ENCODE measurements at regions not wholly inside any gene's neighbourhood (a gene's known extent, or its start where the extent isn't known, plus 50 kb on each side); places are given as distances from the start of the nearest gene placed in this dataset.

GRCh38 chr14:97414718-97415098 lies 617.5 kb downstream of the VRK1 start:
- DNase-seq, result no peak
- no peak for TF ChIP-seq CTCF (IDR thresholded peaks at IDR 0.05; ENCODE audit: low read depth, low read length)
- Histone ChIP-seq H3K27ac (no peak overlapping the region), H3K4me3 (ENCODE audit: low read depth, low read length) (no peak overlapping the region), H3K9me3 (ENCODE audit: severe bottlenecking) (no peaks in the 10 kb centered on the region), H3K36me3 (no peaks in the 10 kb centered on the region), H3K27me3 (ENCODE audit: insufficient read depth, low read depth, severe bottlenecking) (peaks cover 83% of the 10 kb centered on the region)

GRCh38 chr14:97415907-97416306 lies 618.7 kb downstream of the VRK1 start:
- Histone ChIP-seq H3K9me3 (ENCODE audit: severe bottlenecking) (no peaks in the 10 kb centered on the region), H3K4me3 (ENCODE audit: low read depth, low read length) (no peak overlapping the region), H3K27me3 (ENCODE audit: insufficient read depth, low read depth, severe bottlenecking) (peaks cover 76% of the 10 kb centered on the region), H3K36me3 (no peaks in the 10 kb centered on the region), H3K27ac (no peak overlapping the region)
- DNase-seq, result no peak
- no peak for TF ChIP-seq CTCF (IDR thresholded peaks at IDR 0.05; ENCODE audit: low read depth, low read length)

GRCh38 chr14:97416550-97416949 lies 619.4 kb downstream of the VRK1 start:
- no peak for DNase-seq
- Histone ChIP-seq H3K9me3 (ENCODE audit: severe bottlenecking) (no peaks in the 10 kb centered on the region), H3K27me3 (ENCODE audit: insufficient read depth, low read depth, severe bottlenecking) (peaks cover 71% of the 10 kb centered on the region), H3K27ac (no peak overlapping the region), H3K4me3 (ENCODE audit: low read depth, low read length) (no peak overlapping the region), H3K36me3 (no peaks in the 10 kb centered on the region)
- no peak for TF ChIP-seq CTCF (IDR thresholded peaks at IDR 0.05; ENCODE audit: low read depth, low read length)

- DNase-seq, result no peak
- H3K36me3 ChIP-seq, result no peaks in the 10 kb centered on the region
- no peaks in the 10 kb centered on the region for H3K9me3 ChIP-seq (ENCODE audit: severe bottlenecking)
- H3K27ac ChIP-seq, result no peak overlapping the region
- peaks cover 71% of the 10 kb centered on the region for H3K27me3 ChIP-seq (ENCODE audit: insufficient read depth, low read depth, severe bottlenecking)
- H3K4me3 ChIP-seq (ENCODE audit: low read depth, low read length), result no peak overlapping the region
- no peak for TF ChIP-seq CTCF (IDR thresholded peaks at IDR 0.05; ENCODE audit: low read depth, low read length)
Observed at GRCh38 chr14:97417331-97417730, 620.1 kb downstream of the VRK1 start.

GRCh38 chr14:97420211-97420610 lies 623.0 kb downstream of the VRK1 start:
- H3K4me3 ChIP-seq (ENCODE audit: low read depth, low read length), result no peak overlapping the region
- no peak for TF ChIP-seq CTCF (IDR thresholded peaks at IDR 0.05; ENCODE audit: low read depth, low read length)
- no peaks in the 10 kb centered on the region for H3K36me3 ChIP-seq
- no peak for DNase-seq
- H3K27ac ChIP-seq, result no peak overlapping the region
- peaks cover 79% of the 10 kb centered on the region for H3K27me3 ChIP-seq (ENCODE audit: insufficient read depth, low read depth, severe bottlenecking)
- no peaks in the 10 kb centered on the region for H3K9me3 ChIP-seq (ENCODE audit: severe bottlenecking)

GRCh38 chr14:97426776-97427175 lies 629.6 kb downstream of the VRK1 start:
- no peaks in the 10 kb centered on the region for H3K36me3 ChIP-seq
- no peak for DNase-seq
- H3K27ac ChIP-seq, result no peak overlapping the region
- peaks cover 79% of the 10 kb centered on the region for H3K27me3 ChIP-seq (ENCODE audit: insufficient read depth, low read depth, severe bottlenecking)
- no peak overlapping the region for H3K4me3 ChIP-seq (ENCODE audit: low read depth, low read length)
- peaks cover 2% of the 10 kb centered on the region for H3K9me3 ChIP-seq (ENCODE audit: severe bottlenecking)
- TF ChIP-seq CTCF (IDR thresholded peaks at IDR 0.05; ENCODE audit: low read depth, low read length), result no peak
